PFSK-1 (cell line): ENCODE measurements at regions not wholly inside any gene's neighbourhood (a gene's known extent, or its start where the extent isn't known, plus 50 kb on each side); places are given as distances from the start of the nearest gene placed in this dataset.

Experiments
- FOXP2 ChIP-seq: optimal IDR thresholded peaks from 2 replicates; pipeline ENCODE3; 2011; ENCODE audit warnings: borderline replicate concordance, control low read depth, inconsistent platforms; ENCODE audit not compliant: insufficient read depth; ENCODE audit errors: extremely low read length, extremely low read depth
- POLR2AphosphoS5 ChIP-seq: IDR thresholded peaks from 2 replicates; pipeline ENCODE4 v1.6.1; 2012; ENCODE audit warnings: low read depth, mild to moderate bottlenecking, control low read depth, low read length, moderate library complexity
- REST ChIP-seq, 2 experiments: IDR thresholded peaks; 2 replicates each; pipeline versions ENCODE4 v1.6.1 to v1.8.0; 2011 to 2012; ENCODE audit warnings: low read depth in 2 of 2, low read length in 2 of 2, control low read depth in 1 of 2, inconsistent platforms in 1 of 2, mild to moderate bottlenecking in 1 of 2, moderate library complexity in 1 of 2; ENCODE audit not compliant: insufficient read depth in 1 of 2
- SIN3A ChIP-seq: IDR thresholded peaks from 2 replicates; pipeline ENCODE4 v1.6.1; 2012; ENCODE audit warnings: mild to moderate bottlenecking, low read length, moderate library complexity, borderline replicate concordance; ENCODE audit not compliant: insufficient read depth
- TAF1 ChIP-seq: IDR thresholded peaks from 2 replicates; pipeline ENCODE4 v1.6.1; 2012; ENCODE audit warnings: low read length, control low read depth, borderline replicate concordance; ENCODE audit not compliant: insufficient read depth

- no peak for TF ChIP-seq POLR2AphosphoS5
- TF ChIP-seq SIN3A, result no peak
- TF ChIP-seq REST (IDR thresholded peaks at IDR 0.05; ENCODE audit: insufficient read depth in 1 of 2, low read depth in 2 of 2, low read length in 2 of 2), result no peak
- TF ChIP-seq TAF1, result no peak
- TF ChIP-seq FOXP2, result no peak
These were observed 1039.1 kb upstream of the NXPH2 start for GRCh38 chr2:139819273-139819796.

GRCh38 chr2:139814458-139814857 is 1034.3 kb upstream of the NXPH2 start:
- TF ChIP-seq POLR2AphosphoS5 (no peak), SIN3A (no peak), FOXP2 (no peak), TAF1 (no peak), REST (IDR thresholded peaks at IDR 0.05; ENCODE audit: insufficient read depth in 1 of 2, low read depth in 2 of 2, low read length in 2 of 2) (no peak)

GRCh38 chr2:139813340-139813739 is 1033.2 kb upstream of the NXPH2 start:
- TF ChIP-seq SIN3A (no peak), REST (IDR thresholded peaks at IDR 0.05; ENCODE audit: insufficient read depth in 1 of 2, low read depth in 2 of 2, low read length in 2 of 2) (no peak), TAF1 (no peak), FOXP2 (no peak), POLR2AphosphoS5 (no peak)

GRCh38 chr2:139805441-139805840 is 1025.3 kb upstream of the NXPH2 start:
- TF ChIP-seq REST (IDR thresholded peaks at IDR 0.05; ENCODE audit: insufficient read depth in 1 of 2, low read depth in 2 of 2, low read length in 2 of 2) (no peak), POLR2AphosphoS5 (no peak), SIN3A (no peak), TAF1 (no peak), FOXP2 (no peak)

GRCh38 chr2:139798391-139798790 is 1018.2 kb upstream of the NXPH2 start:
- TF ChIP-seq REST (IDR thresholded peaks at IDR 0.05; ENCODE audit: insufficient read depth in 1 of 2, low read depth in 2 of 2, low read length in 2 of 2) (no peak), TAF1 (no peak), FOXP2 (no peak), POLR2AphosphoS5 (no peak), SIN3A (no peak)
